ENCODE measurements at regions not wholly inside any gene's neighbourhood (a gene's known extent, or its start where the extent isn't known, plus 50 kb on each side); places are given as distances from the start of the nearest gene placed in this dataset.

DNA sequence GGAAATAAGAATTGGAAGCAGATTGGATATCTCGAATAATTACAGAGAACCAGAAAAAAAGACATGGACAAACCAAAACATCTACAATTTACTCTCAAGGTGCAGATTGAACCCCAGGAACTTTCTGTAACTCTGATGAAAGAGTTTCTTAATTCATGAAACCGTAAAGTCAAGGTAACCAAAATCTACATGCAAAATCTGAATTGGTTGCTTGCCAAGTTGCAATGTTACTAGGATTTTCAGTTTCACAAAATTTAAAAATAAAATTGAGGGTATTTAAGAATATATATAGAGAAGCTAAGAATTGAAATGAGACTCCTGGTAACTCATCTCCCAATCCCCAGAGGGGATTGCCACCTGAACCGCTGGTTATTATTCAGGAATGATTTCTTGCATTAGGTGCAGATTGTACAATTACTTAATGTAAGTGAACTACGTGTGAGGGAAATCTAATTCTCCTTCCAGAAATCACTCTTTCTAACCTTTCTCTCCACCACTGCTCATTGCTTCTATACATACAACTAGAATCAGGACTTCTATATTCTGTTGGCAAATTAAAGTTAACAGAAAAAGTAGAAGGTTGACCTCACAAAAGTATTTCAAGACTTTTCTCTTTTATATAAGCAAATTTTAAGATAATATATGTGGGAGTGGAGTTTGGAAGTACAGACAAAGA lies 221.5 kb upstream of the NDST4 start:
- TF ChIP-seq CTCF (IDR thresholded peaks at IDR 0.05), result no peak
- no peak for TF ChIP-seq POLR2A (IDR thresholded peaks at IDR 0.05)
